ENCODE measurements at regions not wholly inside any gene's neighbourhood (a gene's known extent, or its start where the extent isn't known, plus 50 kb on each side); places are given as distances from the start of the nearest gene placed in this dataset.

DNA sequence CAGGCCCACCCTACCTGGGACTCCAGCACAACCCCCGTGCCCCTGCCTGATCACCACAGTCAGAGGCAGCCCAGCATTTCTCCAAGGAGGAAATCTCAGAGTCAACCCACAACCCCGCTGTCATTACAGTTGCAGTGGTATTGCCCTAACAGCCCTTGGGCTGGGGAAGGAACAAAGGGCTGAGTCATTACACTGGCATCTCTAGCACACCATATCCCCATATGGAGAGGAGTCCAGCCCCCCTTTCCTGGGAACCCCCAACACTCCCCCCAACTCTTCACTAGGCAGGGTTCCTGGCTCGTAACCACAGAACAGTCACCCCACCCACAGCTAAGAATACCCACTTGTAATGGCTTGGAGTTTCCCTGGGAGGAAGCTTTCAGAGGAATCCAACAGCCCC, 149.4 kb upstream of the OGFRL1 start:
- H3K36me3 ChIP-seq (replicated peaks in 1 of 2), result no peaks in the 10 kb centered on the region
- no peak overlapping the region for H3K4me3 ChIP-seq
- no peaks in the 10 kb centered on the region for H3K27me3 ChIP-seq
- H3K4me1 ChIP-seq (replicated peaks in 1 of 2), result no peaks in the 10 kb centered on the region
- H3K27ac ChIP-seq, result no peak overlapping the region
- no peak for DNase-seq
- H3K9me3 ChIP-seq (replicated peaks in 1 of 3), result no peaks in the 10 kb centered on the region
- WGBS, 4 donors, result 42 to 100% (median 64%) methylated on average over 1 to 3 of the region's 3 CpGs
- TF ChIP-seq, protein P1, sequence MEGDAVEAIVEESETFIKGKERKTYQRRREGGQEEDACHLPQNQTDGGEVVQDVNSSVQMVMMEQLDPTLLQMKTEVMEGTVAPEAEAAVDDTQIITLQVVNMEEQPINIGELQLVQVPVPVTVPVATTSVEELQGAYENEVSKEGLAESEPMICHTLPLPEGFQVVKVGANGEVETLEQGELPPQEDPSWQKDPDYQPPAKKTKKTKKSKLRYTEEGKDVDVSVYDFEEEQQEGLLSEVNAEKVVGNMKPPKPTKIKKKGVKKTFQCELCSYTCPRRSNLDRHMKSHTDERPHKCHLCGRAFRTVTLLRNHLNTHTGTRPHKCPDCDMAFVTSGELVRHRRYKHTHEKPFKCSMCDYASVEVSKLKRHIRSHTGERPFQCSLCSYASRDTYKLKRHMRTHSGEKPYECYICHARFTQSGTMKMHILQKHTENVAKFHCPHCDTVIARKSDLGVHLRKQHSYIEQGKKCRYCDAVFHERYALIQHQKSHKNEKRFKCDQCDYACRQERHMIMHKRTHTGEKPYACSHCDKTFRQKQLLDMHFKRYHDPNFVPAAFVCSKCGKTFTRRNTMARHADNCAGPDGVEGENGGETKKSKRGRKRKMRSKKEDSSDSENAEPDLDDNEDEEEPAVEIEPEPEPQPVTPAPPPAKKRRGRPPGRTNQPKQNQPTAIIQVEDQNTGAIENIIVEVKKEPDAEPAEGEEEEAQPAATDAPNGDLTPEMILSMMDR (IDR thresholded peaks at IDR 0.05), result no peak
- TF ChIP-seq POLR2A (IDR thresholded peaks at IDR 0.05), result no peak
- intact Hi-C loops (cut with DNase I), result no loop called here

DNA sequence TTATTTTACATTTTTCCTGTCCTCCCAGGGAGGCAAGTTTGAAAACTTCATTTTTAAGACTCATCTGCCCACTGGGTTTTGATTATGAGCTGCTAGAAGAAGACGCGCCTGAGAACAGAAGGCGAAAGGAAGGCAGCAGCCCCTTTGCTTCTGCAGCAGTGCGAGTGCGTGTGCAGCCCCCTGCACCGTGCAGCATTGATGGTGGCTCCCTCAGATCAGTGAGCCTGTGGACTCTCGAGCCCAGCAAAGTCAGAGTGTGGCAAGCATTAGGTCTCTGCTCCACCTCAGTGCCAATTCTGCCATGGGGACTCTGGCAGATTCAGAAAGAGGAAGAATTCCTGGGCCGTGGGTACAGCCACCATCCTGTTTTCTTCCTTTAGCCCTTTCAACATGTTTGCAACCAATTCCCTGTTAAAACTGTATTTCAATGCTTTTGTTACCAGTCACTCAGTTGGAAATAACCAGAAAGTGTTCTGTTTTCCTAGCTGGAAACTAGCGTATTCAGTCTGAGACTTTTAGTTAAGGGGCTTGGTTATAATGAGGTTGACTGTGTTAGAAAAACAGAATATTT, 134.8 kb upstream of the OGFRL1 start:
- no peak for TF ChIP-seq POLR2A (IDR thresholded peaks at IDR 0.05)
- TF ChIP-seq, protein P1 (IDR thresholded peaks at IDR 0.05), result no peak
- H3K27ac ChIP-seq, result no peak overlapping the region
- no peaks in the 10 kb centered on the region for H3K9me3 ChIP-seq (replicated peaks in 1 of 3)
- intact Hi-C loops (cut with DNase I), result no loop called here
- WGBS, 4 donors, result 70 to 79% (median 77%) methylated on average over 9 of the region's 9 CpGs
- H3K27me3 ChIP-seq, result no peaks in the 10 kb centered on the region
- no peak overlapping the region for H3K4me3 ChIP-seq
- no peaks in the 10 kb centered on the region for H3K36me3 ChIP-seq (replicated peaks in 1 of 2)
- DNase-seq, result no peak
- no peaks in the 10 kb centered on the region for H3K4me1 ChIP-seq (replicated peaks in 1 of 2)

DNA sequence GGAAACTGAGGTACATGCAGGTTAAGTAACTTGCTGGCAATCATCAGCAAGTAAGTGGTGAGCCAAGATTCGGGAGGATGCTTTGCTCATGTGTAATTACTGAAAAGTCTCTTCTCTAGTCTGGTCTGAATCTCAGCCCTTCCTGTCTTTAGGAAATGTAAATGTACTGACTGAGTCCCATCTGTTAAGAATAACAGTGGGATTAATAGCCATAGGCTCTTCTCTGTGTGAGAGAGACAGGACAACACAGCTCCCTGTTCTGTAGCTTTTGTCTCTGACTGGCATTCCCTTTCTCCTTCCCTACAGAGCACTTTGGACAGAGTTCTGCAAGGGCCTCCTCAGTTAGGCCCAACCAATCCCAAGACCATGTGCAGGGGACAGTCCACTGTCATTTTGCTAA, 131.3 kb upstream of the OGFRL1 start:
- Histone ChIP-seq H3K9me3 (replicated peaks in 1 of 3) (no peaks in the 10 kb centered on the region), H3K4me1 (replicated peaks in 1 of 2) (no peaks in the 10 kb centered on the region), H3K27me3 (no peaks in the 10 kb centered on the region), H3K27ac (no peak overlapping the region), H3K36me3 (replicated peaks in 1 of 2) (no peaks in the 10 kb centered on the region), H3K4me3 (no peak overlapping the region)
- TF ChIP-seq, protein P1 (IDR thresholded peaks at IDR 0.05), result no peak
- TF ChIP-seq POLR2A (IDR thresholded peaks at IDR 0.05), result no peak
- intact Hi-C loops (cut with DNase I), result no loop called here
- DNase-seq, result no peak
- WGBS, 4 donors, result 68 to 82% (median 80%) methylated on average over 1 of the region's 1 CpG; no CpG with 5 or more reads in 1 of the 4 donors

DNA sequence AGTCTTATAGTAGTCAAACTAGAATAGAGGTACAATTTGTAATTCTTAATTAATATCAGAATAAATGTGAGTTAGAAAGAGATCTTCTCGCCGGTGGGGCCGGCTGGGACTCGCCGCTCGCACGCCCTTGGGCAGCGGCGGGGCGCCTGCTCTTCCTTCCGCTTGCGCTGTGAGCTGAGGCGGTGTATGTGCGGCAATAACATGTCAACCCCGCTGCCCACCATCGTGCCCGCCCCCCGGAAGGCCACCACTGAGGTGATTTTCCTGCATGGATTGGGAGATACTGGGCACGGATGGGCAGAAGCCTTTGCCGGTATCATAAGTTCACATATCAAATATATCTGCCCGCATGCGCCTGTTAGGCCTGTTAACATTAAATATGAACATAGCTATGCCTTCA, 123.7 kb upstream of the OGFRL1 start:
- Histone ChIP-seq H3K36me3 (replicated peaks in 1 of 2) (no peaks in the 10 kb centered on the region), H3K4me1 (replicated peaks in 1 of 2) (no peaks in the 10 kb centered on the region), H3K27ac (no peak overlapping the region), H3K27me3 (no peaks in the 10 kb centered on the region), H3K9me3 (replicated peaks in 1 of 3) (no peaks in the 10 kb centered on the region), H3K4me3 (no peak overlapping the region)
- no peak for TF ChIP-seq POLR2A (IDR thresholded peaks at IDR 0.05)
- TF ChIP-seq, protein P1 (IDR thresholded peaks at IDR 0.05), result no peak
- intact Hi-C loops (cut with DNase I), result no loop called here
- no peak for DNase-seq
- 88 to 96% (median 91%) methylated on average over 21 to 22 of the region's 22 CpGs for WGBS, 4 donors

Measured in adrenal gland (tissue), 9 donors.